DOHH2 (cell line): ENCODE measurements at regions not wholly inside any gene's neighbourhood (a gene's known extent, or its start where the extent isn't known, plus 50 kb on each side); places are given as distances from the start of the nearest gene placed in this dataset.

Source experiments
- CTCF ChIP-seq: fragments of 200-600 bp; sonication (generic); IDR thresholded peaks from one replicate; pipeline ENCODE4 v1.5.1; 2014; ENCODE audit warnings: antibody characterized with exemption, mild to moderate bottlenecking, low read depth, low read length; ENCODE audit not compliant: poor library complexity, severe bottlenecking
- EZH2phosphoT487 ChIP-seq: fragments of 200-600 bp; sonication (generic); IDR thresholded peaks from 2 replicates; pipeline ENCODE4 v1.6.1; 2017; ENCODE audit warnings: borderline replicate concordance, mild to moderate bottlenecking, antibody characterized with exemption, low read length, moderate library complexity, mixed read lengths

- no peak for TF ChIP-seq CTCF
- no peak for TF ChIP-seq EZH2phosphoT487
Observed at GRCh38 chr14:85390236-85390635, 139.7 kb upstream of the FLRT2 start.
